ENCODE measurements at regions not wholly inside any gene's neighbourhood (a gene's known extent, or its start where the extent isn't known, plus 50 kb on each side); places are given as distances from the start of the nearest gene placed in this dataset.
"Not testable (repeated sequence)": the region's sequence is repeated elsewhere in the genome, so short reads cannot be mapped to it uniquely, and the experiment has no call there.

DNA sequence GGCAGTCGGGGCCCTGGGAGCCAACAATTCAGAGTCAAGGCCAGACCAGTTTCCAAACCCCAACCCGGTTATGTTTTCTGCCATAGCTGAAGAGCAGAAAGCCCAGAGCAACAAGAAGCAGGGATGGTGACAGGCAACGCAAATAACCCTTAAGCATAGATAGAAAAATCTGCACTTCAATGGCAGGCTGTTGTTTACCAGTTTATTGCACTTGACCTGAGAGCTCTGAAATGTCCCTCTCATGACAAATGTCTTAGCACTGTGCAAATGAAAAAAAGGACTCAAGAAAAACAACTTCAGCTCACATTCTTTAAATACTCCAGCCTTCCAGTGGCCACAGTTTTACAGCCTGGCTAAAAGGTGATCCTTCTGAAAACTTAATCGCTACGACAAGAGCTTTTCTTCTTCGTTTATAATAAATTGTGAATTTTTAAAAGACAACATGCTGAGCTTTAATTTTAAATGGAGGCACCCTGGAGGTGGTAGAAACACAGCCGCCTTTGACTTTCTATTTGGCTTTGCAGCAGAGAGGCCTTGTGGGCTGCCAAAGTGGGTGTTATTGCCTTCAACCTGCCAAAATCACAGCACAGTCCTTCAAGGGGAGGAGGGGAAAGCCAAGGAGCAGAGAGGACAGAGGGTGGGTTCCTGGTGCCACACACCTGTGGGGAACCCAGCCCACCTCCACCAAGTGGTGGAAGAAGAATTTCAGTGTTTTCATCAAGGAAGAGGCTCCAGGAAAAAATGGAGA, 289.5 kb upstream of the CDYL start:
- no peak for DNase-seq

DNA sequence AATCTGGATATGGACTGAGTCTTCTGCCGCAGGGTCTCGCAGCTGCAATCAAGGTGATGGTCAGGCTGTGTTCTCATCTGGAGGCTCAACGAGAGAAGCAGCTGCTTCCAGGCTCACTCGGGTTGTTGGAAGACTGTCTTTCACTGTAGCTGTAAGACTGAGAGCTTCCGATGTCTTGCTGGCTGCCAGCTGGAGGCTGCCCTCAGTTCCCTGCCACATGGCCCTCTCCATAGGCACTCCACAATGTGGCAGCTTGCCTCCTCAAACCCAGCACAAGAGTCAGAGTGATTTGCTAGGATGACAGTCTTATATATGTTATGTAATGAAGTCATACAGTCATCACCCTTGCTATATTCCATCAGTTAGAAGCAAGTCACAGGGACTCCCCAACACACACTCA, 290.5 kb upstream of the CDYL start:
- DNase-seq = no peak

DNA sequence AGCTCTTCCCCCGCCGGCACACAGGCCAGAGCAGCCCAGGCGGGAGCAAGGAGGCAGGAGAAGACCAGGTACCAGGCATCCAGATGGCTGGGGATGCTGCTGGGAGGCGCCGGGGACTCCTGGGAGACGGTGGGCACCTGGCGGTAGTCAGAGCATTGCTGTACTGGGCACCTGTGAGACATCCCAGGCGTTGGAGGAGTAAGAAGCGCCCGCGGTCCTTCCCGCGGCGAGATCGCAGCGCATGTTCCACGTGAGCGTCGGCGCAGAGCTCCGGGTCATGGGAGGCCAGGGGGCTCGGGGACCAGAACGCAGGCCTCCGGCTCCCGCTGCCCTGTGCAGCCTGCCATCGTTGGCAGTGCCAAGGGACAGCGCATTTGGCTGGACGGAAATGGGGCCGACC, 293.7 kb upstream of the CDYL start:
- DNase-seq = no peak

DNA sequence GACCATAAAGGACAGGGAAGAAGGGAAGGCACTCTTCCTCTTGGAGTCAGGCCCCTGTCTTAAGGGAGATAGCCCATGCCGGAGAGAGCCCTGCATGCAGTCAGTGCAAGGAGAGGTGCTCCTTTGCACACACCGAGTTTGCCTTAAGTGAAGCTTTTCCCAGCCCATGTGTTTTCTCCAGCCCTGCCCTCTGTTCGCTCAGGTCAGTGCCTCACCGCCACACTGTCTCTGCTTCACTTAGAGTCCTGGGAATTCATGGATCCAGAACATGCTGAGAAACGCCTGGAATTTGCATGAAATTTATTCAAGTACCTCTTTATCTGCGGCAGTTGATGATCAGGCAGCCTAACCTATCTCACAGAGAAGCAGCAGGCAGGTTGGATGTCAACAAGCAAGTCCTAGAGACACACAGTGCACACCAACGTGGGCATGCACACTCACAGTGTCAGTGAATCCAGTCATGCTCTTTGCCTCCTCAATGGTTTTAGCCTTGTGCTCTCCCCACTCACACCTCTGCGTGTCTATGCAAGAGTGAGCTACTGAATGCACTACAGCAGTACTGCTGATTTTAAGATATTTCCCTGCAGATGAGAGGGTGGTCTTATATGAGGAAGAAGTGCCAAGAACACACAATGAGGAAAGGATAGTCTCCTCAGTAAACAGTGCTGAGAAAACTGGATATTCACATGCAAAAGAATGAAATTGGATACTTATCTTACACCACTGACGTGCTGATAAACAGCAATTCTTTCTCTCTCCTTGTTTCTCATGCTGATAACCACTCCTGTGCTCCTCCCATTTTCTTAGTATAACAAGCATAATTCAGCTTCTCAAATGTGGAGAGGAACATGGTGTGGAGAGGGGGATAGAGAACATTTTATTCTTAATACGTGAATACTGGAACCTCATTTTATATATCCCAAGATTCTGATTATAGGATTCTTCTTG, 295.1 kb upstream of the CDYL start:
- DNase-seq = no peak

DNA sequence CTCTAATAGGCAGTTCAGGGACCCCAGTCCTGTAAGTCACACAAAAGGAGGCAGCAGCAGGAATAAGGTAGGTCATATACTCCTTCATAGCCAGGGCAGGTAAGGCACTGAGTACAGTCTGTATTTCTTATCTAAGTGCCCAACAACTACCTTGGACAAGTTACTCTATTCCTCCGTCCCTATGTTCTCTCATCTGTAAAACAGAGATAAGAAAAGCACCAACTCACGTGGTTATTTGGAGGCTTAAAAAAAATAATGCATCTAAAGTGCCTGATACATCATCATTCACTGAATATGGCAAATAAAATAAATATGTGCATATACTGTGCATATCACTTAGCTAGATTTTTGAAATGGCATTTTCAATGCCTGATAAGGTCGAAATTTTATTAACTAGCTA, 298.1 kb upstream of the CDYL start:
- DNase-seq = no peak

DNA sequence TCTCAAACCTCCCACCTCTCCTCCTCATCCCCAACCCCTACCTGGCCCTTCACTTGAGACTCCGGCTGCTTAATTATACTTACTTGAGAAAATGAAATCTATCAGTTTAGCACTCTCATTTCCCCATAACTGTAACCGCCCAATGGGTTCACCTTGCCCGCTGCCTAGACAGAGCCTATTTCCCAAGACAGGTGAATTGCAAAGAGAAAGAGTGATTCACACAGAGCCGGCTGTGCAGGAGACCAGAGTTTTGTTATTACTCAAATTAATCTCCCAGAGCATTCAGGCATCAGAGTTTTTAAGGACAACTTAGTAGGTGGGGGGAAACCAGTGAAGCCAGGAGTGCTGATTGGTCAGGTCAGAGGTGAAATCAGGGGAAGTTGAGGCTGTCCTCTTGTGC, 301.4 kb upstream of the CDYL start:
- no peak for DNase-seq

DNA sequence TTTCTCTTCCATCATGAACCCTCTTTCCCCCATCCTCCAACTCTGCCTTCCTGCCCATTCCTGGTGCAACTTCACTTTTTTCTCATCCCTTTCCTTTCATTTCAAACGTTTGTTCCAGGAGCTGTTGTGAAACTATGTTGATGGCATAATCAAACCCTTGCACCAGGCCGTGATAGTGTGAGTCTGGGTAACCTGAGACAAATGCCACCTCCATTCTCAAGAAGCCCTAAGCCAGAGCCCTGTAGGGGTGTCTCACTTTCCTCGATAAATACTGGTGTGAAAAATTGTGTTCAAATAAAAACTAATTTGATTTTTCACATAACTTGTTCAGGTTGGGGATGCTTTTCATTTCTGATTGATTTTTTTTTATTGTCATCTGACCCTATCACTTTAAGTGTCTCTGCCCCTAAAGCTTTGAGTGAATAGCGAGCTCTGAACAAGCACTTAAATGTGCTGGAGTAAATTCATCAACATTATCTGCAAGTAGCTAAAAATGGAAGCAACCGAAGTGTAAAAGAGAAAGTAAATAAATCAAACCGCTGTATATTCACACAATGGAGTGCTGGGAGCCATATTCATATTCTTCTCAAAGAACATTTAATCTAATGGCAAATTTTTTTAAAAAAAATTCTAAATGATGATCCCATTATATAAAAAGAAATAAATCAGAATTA, 303.1 kb upstream of the CDYL start:
- no peak for DNase-seq

DNA sequence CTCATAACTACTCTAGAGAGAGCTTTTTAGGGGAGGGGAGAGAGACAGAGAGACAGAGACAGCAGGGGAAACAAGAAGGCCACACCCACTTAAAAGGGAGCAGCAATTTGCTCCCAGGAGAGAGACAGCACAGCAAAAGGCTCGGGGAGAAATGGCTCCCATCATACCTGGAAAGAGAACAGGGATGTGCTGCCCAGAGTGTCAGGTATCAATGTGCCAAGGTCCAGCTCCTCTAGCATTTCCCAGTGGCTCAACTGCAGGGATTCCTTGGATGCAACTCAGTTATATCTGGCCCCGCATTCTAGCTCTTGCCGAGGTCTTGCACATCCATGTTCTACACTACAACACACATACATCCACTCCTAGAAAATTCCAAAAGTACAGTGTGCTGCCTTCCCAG, 304.0 kb upstream of the CDYL start:
- DNase-seq = no peak

DNA sequence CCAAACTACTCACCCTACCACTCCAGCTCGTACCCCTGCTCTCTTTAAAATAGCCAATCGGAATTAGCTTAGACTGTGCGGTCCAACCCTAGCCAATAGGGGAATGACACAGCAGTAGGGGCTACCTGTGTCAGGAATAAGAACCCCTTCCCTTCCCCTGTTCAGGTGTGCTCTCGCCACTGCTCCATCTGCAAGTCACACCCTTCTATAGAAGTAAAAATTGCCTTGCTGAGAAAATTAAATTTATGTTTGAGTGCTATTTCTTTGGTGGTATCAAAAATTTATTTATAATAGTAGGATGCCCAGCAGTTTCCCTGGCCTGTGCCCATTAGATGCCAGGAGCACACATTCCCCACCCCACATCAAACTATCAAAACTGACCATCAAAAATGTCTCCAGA, 304.7 kb upstream of the CDYL start:
- not testable (repeated sequence) for DNase-seq

DNA sequence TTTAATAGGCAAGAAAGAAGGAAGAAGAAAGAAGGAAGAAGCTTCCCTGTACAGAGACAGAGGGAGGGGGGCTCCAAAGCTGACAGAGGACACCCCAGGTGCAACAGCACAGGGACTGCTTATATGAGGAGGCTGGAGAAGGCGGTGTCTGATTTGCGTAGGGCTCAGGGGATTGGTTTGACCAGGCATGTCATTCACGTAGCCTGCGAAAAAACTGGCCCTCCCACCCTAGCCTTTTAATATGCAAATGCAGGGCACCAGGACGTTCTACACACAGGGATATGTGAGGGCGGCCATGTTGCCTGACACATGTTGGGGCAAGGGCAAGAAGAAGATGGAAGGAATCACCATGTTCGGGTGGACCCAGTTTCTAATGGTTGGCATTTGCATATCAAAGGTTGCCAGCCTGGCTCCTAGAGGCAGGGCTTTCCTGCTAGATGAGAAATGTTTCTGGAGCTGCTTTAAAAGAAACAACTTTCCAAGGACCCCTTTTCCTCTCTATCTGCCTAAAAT, 305.4 kb upstream of the CDYL start:
- no peak for DNase-seq

DNA sequence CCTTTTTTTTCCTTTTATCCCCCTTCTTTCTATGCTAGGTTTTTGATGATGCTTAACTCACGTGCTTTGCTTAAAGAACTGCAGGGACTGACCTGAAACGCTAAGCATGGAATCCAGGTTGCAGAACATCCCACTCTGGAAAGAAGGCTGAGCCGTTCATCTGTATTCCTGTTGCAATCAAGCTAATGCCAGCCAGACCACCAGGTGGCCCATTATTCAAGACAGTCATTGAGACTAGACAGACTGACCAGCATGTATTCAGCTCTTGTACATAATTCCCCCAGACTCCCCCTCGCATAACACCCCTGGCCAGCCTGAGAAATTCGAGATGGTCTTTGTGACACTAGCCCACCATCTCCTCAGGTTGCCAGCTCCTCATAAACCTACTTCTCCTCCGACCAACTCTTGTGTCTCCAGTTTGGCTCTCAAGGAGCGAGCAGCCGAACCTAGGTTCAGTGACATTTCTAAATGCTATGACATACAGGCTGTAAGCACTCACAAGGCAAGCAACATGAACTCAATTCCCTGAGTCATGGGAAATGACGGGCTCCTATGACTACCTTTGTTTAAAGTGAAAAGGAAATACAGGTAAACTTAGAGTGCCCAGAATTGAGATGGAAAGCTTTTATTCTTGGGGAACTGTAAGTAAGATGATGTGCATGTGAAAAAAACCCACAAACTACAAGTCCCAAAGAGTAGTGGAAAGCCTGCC, 309.3 kb upstream of the CDYL start:
- DNase-seq = no peak

DNA sequence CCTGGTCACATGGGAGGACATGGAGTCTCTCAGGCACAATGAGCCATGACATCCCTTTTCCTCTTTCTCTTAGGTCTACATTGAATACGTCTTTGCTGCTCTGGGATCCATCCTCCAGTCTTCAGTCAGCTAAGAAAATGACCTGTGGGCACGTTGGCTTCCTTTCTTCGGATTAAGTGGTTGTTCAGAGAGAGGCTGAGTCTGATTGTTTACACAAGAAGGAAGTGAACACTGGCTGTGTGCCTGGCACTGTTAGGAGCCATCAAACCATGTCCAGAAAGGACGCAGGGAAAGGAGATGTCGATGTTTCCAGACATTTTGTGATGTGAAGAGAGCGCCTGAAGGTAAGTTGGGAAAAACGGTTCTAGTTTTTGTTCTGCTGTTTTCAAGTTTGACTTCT, 309.9 kb upstream of the CDYL start:
- no peak for DNase-seq

DNA sequence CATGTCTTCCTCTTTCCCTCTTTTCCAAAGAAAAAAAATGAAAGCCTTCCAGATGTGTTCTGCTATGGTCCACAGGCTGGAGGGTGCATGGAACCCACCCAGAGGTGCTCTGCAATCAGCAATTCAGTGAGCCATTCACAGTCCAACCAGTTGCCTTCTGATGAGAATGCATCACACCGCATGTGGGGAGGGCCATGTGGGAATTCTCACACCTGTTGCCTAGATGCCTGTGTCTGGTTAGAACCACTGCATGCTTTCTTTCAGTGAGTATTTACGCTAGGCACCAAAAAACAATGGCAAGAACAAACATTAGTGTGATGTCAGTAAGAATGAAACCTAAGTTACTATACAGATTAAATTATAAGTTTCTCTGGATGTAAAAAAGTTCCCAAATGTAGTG, 311.6 kb upstream of the CDYL start:
- DNase-seq = no peak

DNA sequence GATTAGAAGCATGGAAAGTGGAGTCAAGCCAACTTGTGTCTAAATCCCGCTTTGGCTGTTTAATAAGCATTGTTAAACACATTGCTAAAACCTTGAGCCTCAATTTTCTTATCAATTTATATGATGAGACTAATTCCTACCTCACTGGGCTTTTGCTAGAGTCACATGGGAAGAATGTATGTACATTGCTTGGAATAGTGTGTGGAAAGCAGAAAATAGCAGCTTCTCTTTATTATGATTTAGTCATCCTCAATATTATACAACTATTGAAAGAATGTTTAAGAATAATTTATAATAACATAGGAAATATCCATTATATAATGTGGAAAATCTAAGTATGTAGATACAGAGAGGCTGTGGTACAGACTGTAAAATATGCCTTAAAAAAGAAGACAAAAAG, 313.0 kb upstream of the CDYL start:
- no peak for DNase-seq

DNA sequence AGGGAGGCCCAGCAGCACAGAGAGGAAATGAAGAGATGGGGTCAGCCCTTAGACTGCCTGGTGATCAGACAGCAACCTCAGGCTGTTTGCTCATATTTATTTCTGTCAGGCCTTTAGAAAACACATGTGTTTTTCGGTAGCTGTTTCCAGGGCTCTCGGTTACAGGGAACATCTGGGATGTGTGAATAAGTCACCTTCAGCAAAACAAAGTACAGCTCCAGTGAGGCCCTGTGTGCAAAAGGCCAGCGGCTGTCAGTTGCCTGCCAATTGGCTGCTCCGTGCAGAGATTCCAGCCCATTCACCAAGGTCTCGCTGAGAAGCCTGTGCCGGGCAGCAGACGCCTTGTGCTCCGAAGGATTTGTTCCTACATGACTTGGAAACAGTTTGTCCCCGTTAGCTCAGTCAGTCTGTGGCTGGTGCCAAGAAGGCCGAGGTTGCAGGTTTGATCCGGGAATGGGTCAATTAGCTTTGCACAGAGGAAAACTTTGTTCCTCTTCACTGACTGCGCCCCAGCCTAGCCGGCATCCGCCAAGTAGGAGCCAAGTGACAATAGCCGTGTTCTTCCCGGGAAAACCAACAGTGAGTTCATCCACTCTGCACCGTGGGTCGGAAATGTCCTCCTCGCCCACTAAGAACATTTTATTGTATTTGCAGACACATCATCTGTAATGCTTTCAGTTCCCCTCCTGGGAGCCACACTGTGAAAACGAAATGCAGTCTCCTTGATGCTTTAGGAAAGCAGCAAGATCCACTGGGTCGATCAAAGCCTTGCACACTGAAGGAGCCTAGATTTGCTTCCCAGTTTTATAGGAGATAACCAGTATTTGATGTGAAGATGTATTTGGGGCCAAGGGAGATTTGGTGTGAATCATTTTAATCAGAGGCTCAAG, 315.4 kb upstream of the CDYL start:
- no peak for DNase-seq

DNA sequence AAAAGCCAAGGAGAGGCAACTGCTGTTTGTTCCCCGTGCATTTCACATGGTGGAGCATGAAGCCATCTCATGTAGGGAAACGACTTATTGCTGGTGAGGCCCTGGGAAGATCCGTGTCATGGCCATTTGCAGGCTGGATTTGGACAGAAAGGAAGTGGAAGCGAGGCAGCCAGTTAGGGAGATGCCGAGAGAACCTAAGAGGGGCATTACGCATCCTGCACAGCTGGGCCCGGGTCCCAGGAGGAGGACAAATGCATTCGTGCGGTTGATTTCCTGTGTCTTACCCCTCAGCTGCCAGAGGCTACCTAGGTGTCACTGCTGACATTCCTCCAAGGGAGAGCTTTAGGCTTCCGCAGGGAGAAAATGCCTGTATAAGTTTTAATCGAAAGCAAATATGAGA, 316.2 kb upstream of the CDYL start:
- DNase-seq = no peak

DNA sequence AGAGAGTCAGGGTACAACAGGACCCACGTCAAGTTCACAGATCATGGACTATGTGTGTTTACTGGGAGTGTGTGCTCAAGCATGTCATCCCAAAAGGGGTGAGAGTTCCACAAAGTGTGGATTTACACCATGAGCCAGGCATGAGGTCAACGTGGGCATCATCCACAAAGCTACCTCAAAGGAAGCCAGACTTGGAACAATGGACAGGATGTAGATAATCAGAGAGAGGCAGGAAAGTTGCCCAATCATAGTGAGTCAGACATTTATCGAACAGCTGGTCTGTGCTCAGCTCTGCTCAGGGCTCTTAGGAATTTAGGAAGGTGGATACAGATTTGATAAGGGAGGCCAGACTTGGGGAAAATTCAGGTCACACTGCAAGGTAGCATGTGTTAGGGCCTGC, 317.2 kb upstream of the CDYL start:
- DNase-seq = no peak

DNA sequence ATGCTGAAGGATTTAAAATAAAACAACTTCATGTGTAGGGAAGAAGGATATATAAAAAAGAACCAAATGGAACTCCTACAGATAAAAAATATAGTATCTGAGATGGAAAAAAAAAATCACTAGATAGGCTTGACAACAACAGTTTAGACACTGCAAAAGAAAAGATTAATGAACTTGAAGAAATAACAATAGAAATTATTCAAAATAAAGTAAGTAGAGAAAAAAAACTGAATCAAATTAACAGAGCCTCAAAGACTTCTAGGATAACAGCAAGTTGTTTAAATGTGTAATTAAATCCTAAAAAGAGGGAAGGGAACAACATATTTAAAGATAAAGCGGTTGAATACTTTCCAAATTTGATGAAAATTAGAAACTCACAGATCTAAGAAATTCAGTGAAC, 316.3 kb upstream of the ECI2 start:
- no peak for DNase-seq

DNA sequence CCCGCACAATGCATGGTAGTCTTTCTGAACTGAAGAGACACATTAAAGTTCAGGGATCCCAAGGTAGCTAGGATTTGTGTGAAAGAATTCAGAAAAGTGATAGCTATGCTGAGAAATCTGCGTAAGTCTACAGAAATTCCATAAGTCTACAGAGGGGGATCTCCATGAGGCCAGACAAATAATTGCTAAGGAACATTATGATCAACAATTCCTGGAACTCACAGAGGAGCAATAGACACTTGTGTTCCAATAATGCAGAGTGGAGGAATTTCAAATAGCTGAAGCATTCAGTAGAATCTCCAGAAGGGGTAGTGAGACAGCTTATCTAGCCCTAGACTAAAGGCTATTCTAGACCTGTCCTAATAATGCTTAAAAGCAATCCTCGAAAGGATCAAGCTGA, 315.7 kb upstream of the ECI2 start:
- DNase-seq = no peak

DNA sequence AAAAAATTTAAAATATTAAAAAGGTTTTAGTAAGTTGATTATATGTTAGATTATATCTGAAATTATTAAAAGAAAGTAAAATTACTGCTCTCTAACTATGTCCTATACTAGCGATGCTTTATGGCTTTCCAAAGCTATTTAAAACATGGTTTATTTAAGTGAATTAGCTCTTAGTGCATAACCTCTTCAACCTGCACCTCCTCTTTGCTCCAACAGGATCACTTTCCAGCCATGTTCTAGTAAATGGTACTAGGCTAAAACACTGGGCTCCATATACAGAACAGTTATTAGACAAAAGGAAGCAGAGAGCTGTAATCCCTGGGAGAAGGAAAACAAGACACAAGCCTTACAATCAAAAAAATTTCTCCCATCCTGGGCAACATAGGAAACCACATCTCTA, 314.9 kb upstream of the ECI2 start:
- no peak for DNase-seq

DNA sequence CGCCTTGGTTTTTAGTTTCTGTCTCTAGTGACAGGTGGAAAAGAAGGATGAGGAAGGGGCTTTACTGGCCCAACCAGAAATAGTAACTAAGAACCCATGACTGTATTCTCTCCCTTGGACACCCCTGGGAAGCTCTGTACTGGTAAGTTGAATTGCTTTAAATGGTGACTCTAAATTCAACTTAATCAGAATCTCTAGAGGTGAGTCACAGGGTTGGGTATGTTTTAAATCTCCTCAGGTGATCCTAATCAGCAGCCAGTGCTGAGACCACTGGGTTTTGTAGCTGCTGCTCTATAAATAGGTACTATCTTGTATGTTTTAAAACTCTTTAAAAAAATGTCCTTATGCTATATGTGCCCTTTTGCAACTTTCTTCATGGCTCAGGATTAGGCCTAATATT, 314.0 kb upstream of the ECI2 start:
- no peak for DNase-seq

DNA sequence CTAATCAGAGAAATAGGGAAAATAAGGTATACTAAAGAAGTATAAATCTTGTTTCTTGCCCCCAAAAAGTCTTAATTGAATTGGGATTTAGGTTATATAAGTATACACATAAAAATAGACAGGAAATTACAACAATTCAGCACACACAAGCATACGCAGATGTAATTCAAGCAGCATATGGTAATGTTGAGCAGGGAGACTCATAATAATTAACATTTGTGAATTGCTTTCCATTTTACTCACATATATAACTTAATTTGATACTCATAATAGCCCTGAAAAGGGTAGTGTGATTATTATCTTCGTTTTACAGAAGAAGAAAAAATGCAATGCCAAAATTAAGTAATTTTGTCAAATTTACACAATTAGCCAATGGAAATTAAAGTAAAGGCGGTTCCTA, 313.5 kb upstream of the ECI2 start:
- DNase-seq = no peak

All from CD4-positive, alpha-beta T cell treated with Interleukin-6 for 4 hours (primary cell).